ENCODE measurements at regions not wholly inside any gene's neighbourhood (a gene's known extent, or its start where the extent isn't known, plus 50 kb on each side); places are given as distances from the start of the nearest gene placed in this dataset.
"Not testable (repeated sequence)": the region's sequence is repeated elsewhere in the genome, so short reads cannot be mapped to it uniquely, and the experiment has no call there.

GRCh38 chr7:81385370-81385769, 384.5 kb downstream of the HGF start:
- no peaks in the 10 kb centered on the region for H3K79me2 ChIP-seq (ENCODE audit: insufficient read depth)
- H3K27ac ChIP-seq: no peak overlapping the region
- no peaks in the 10 kb centered on the region for H3K27me3 ChIP-seq (replicated peaks; ENCODE audit: insufficient read depth)
- H4K20me1 ChIP-seq (ENCODE audit: insufficient read depth): no peaks in the 10 kb centered on the region
- DNase-seq: no peak
- H3K4me1 ChIP-seq (ENCODE audit: insufficient read depth): no peaks in the 10 kb centered on the region
- H3K4me2 ChIP-seq (ENCODE audit: unreplicated experiment): no peak overlapping the region
- in situ Hi-C loops (cut with MboI): no loop called here
- H3F3A ChIP-seq (ENCODE audit: insufficient read depth): no peaks in the 10 kb centered on the region
- TF ChIP-seq EZH2phosphoT487 (IDR thresholded peaks at IDR 0.05; ENCODE audit: insufficient read depth, low read depth) (no peak), EZH2 (IDR thresholded peaks at IDR 0.05; ENCODE audit: insufficient read depth, poor library complexity, severe bottlenecking) (no peak)
- H3K36me3 ChIP-seq (ENCODE audit: low read depth): no peaks in the 10 kb centered on the region
- WGBS, 2 experiments (ENCODE audit: low coverage in 1 of 2, low lambda C conversion rate in 2 of 2, missing lambda C conversion rate in 2 of 2): 94 to 95% methylated on average over 1 of the region's 1 CpG
- no peaks in the 10 kb centered on the region for H3K9me2 ChIP-seq (ENCODE audit: insufficient read depth)
- no peak overlapping the region for H3K9ac ChIP-seq
- no peak overlapping the region for H2AFZ ChIP-seq
- H3K4me3 ChIP-seq: no peak overlapping the region
- H3K9me3 ChIP-seq (ENCODE audit: low read depth): no peaks in the 10 kb centered on the region

DNA sequence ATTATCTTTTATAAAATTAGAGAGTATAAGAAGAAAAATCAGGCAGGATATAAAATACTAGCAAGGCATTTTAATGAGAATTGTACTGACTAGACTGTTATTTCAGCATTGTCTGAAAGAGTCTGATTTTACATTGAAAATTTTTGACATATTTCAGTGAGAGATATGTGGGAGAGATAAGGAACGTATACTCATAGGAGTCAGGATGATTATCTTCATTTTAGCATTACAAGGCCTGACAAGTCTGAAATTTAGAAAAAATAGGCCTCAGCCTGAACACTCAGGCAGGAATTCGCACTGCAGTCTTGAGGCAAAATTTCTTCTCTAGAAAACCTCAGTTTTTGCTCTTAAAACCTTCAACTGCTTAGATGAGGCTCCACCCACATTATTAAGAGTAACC, 386.0 kb downstream of the HGF start:
- Histone ChIP-seq H3K27ac (no peak overlapping the region), H3K36me3 (ENCODE audit: low read depth) (no peaks in the 10 kb centered on the region), H3K9ac (no peak overlapping the region), H3K79me2 (ENCODE audit: insufficient read depth) (no peaks in the 10 kb centered on the region), H3K9me2 (ENCODE audit: insufficient read depth) (no peaks in the 10 kb centered on the region), H3K27me3 (replicated peaks; ENCODE audit: insufficient read depth) (no peaks in the 10 kb centered on the region), H3F3A (ENCODE audit: insufficient read depth) (no peaks in the 10 kb centered on the region), H3K4me1 (ENCODE audit: insufficient read depth) (no peaks in the 10 kb centered on the region), H2AFZ (no peak overlapping the region), H4K20me1 (ENCODE audit: insufficient read depth) (no peaks in the 10 kb centered on the region), H3K4me3 (no peak overlapping the region), H3K9me3 (ENCODE audit: low read depth) (no peaks in the 10 kb centered on the region), H3K4me2 (ENCODE audit: unreplicated experiment) (no peak overlapping the region)
- WGBS, 2 experiments (ENCODE audit: low coverage in 1 of 2, low lambda C conversion rate in 2 of 2, missing lambda C conversion rate in 2 of 2): 82 to 90% methylated on average over 2 of the region's 2 CpGs
- in situ Hi-C loops (cut with MboI): no loop called here
- no peak for DNase-seq
- TF ChIP-seq EZH2phosphoT487 (IDR thresholded peaks at IDR 0.05; ENCODE audit: insufficient read depth, low read depth): no peak
- TF ChIP-seq EZH2 (IDR thresholded peaks at IDR 0.05; ENCODE audit: insufficient read depth, poor library complexity, severe bottlenecking): no peak

- H3K9me3 ChIP-seq (ENCODE audit: low read depth); H3K27ac ChIP-seq; H3K36me3 ChIP-seq (ENCODE audit: low read depth); in situ Hi-C loops (cut with MboI); H3K9me2 ChIP-seq (ENCODE audit: insufficient read depth); H2AFZ ChIP-seq; H3K79me2 ChIP-seq (ENCODE audit: insufficient read depth); H3K4me2 ChIP-seq (ENCODE audit: unreplicated experiment); H3K27me3 ChIP-seq (replicated peaks; ENCODE audit: insufficient read depth); H3F3A ChIP-seq (ENCODE audit: insufficient read depth); H4K20me1 ChIP-seq (ENCODE audit: insufficient read depth); H3K4me3 ChIP-seq; H3K9ac ChIP-seq; DNase-seq: not testable (repeated sequence)
- peaks cover 17% of the 10 kb centered on the region for H3K4me1 ChIP-seq (ENCODE audit: insufficient read depth)
Observed at GRCh38 chr7:81374641-81375040, 395.2 kb downstream of the HGF start.

GRCh38 chr7:81370822-81371221, 399.0 kb downstream of the HGF start:
- H3K4me2 ChIP-seq (ENCODE audit: unreplicated experiment): no peak overlapping the region
- H3F3A ChIP-seq (ENCODE audit: insufficient read depth): peaks cover 23% of the 10 kb centered on the region
- no peaks in the 10 kb centered on the region for H3K79me2 ChIP-seq (ENCODE audit: insufficient read depth)
- no peaks in the 10 kb centered on the region for H3K9me2 ChIP-seq (ENCODE audit: insufficient read depth)
- H2AFZ ChIP-seq: peak overlapping the region; percentile 15; the same call in 1 of the 2 replicates
- no peaks in the 10 kb centered on the region for H4K20me1 ChIP-seq (ENCODE audit: insufficient read depth)
- no peak overlapping the region for H3K9ac ChIP-seq
- H3K27me3 ChIP-seq (replicated peaks; ENCODE audit: insufficient read depth): no peaks in the 10 kb centered on the region
- H3K4me1 ChIP-seq (ENCODE audit: insufficient read depth): peaks cover 43% of the 10 kb centered on the region
- no peaks in the 10 kb centered on the region for H3K36me3 ChIP-seq (ENCODE audit: low read depth)
- peak; percentile 37 for DNase-seq
- 64% methylated on average over 1 of the region's 1 CpG for WGBS, 2 experiments (ENCODE audit: low coverage in 1 of 2, low lambda C conversion rate in 2 of 2, missing lambda C conversion rate in 2 of 2)
- in situ Hi-C loops (cut with MboI): no loop called here
- no peak overlapping the region for H3K4me3 ChIP-seq
- TF ChIP-seq EZH2 (IDR thresholded peaks at IDR 0.05; ENCODE audit: insufficient read depth, poor library complexity, severe bottlenecking) (no peak), EZH2phosphoT487 (IDR thresholded peaks at IDR 0.05; ENCODE audit: insufficient read depth, low read depth) (no peak)
- H3K9me3 ChIP-seq (ENCODE audit: low read depth): no peaks in the 10 kb centered on the region
- H3K27ac ChIP-seq: no peak overlapping the region

GRCh38 chr7:81367326-81367931, 402.4 kb downstream of the HGF start:
- DNase-seq: peak; percentile 97
- no peaks in the 10 kb centered on the region for H3K27me3 ChIP-seq (replicated peaks; ENCODE audit: insufficient read depth)
- H3F3A ChIP-seq (ENCODE audit: insufficient read depth): peaks cover 23% of the 10 kb centered on the region
- H3K9ac ChIP-seq: no peak overlapping the region
- no peaks in the 10 kb centered on the region for H3K9me2 ChIP-seq (ENCODE audit: insufficient read depth)
- H3K9me3 ChIP-seq (ENCODE audit: low read depth): no peaks in the 10 kb centered on the region
- TF ChIP-seq EZH2phosphoT487 (IDR thresholded peaks at IDR 0.05; ENCODE audit: insufficient read depth, low read depth): no peak
- TF ChIP-seq EZH2 (IDR thresholded peaks at IDR 0.05; ENCODE audit: insufficient read depth, poor library complexity, severe bottlenecking): no peak
- H3K4me2 ChIP-seq (ENCODE audit: unreplicated experiment): peak overlapping the region; percentile 76
- H3K4me3 ChIP-seq: peak overlapping the region; percentile 30
- H3K27ac ChIP-seq: peak overlapping the region; percentile 61
- no peaks in the 10 kb centered on the region for H3K36me3 ChIP-seq (ENCODE audit: low read depth)
- peaks cover 47% of the 10 kb centered on the region for H3K4me1 ChIP-seq (ENCODE audit: insufficient read depth)
- no peaks in the 10 kb centered on the region for H3K79me2 ChIP-seq (ENCODE audit: insufficient read depth)
- 18 to 19% methylated on average over 3 of the region's 3 CpGs for WGBS, 2 experiments (ENCODE audit: low coverage in 1 of 2, low lambda C conversion rate in 2 of 2, missing lambda C conversion rate in 2 of 2)
- in situ Hi-C loops (cut with MboI): no loop called here
- no peaks in the 10 kb centered on the region for H4K20me1 ChIP-seq (ENCODE audit: insufficient read depth)
- 0 out of 2 replicates have a peak overlapping the region, but pooled peaks have one; percentile 2 for H2AFZ ChIP-seq
